ENCODE measurements at regions not wholly inside any gene's neighbourhood (a gene's known extent, or its start where the extent isn't known, plus 50 kb on each side); places are given as distances from the start of the nearest gene placed in this dataset.

DNA sequence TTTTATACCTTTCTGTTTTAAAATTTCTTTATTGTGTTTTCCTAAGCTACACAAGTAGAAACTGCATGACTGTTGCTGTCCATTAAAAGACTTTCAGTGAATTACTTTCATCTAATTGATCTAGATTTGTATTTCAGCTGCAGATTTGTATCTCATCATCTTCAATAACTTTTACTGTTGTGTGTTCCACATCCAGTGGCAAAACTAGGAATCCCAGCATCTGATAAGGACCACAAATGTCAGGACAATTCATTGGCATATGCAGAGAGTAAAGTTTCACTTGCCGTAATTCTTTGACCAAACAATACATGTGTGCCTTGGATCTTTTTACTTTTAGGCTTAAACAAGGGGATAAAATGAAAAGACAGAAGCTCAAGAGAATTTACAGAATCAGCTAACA is 112.6 kb downstream of the FBXO8 start:
- no peak for TF ChIP-seq EZH2 (IDR thresholded peaks at IDR 0.05; ENCODE audit: insufficient read depth, poor library complexity, severe bottlenecking)
- TF ChIP-seq EZH2phosphoT487 (IDR thresholded peaks at IDR 0.05; ENCODE audit: insufficient read depth, low read depth): no peak

All from GM23248 (cell line).